Type B pancreatic cell (in vitro differentiated cells): ENCODE measurements at regions not wholly inside any gene's neighbourhood (a gene's known extent, or its start where the extent isn't known, plus 50 kb on each side); places are given as distances from the start of the nearest gene placed in this dataset.
"Not testable (repeated sequence)": the region's sequence is repeated elsewhere in the genome, so short reads cannot be mapped to it uniquely, and the experiment has no call there.

Source experiments
- DNase-seq: peaks from one replicate; pipeline ENCODE4 v3.0.0; 2021; ENCODE audit warnings: mixed read lengths; ENCODE audit not compliant: unreplicated experiment; ENCODE audit errors: extremely low spot score
- H3K27ac Mint-ChIP-seq: 2 replicates; pipeline ENCODE4 v1.8.0; 2021; ENCODE audit warnings: mild to moderate bottlenecking, mixed read lengths
- H3K27me3 Mint-ChIP-seq: 2 replicates; pipeline ENCODE4 v1.8.0; 2021; ENCODE audit warnings: mixed read lengths
- H3K36me3 Mint-ChIP-seq: 2 replicates; pipeline ENCODE4 v1.8.0; 2021; ENCODE audit warnings: mixed read lengths
- H3K4me1 Mint-ChIP-seq: one replicate; pipeline ENCODE4 v1.8.0; 2021; ENCODE audit warnings: mixed read lengths; ENCODE audit not compliant: unreplicated experiment
- H3K4me3 Mint-ChIP-seq: 2 replicates; pipeline ENCODE4 v1.8.0; 2021; ENCODE audit warnings: mild to moderate bottlenecking, mixed read lengths
- H3K9me3 Mint-ChIP-seq: 2 replicates; pipeline ENCODE4 v1.8.0; 2021; ENCODE audit warnings: mixed read lengths
- CTCF ChIP-seq: fragments of 200-600 bp; sonication (generic); conservative IDR thresholded peaks from 2 replicates; pipeline ENCODE4 v1.5.0; 2021; ENCODE audit warnings: antibody characterized with exemption, mild to moderate bottlenecking

GRCh38 chr16:9160551-9160911, 69.1 kb downstream of the HAPSTR1 start:
- no peak overlapping the region for H3K27ac Mint-ChIP-seq
- no peak for TF ChIP-seq CTCF
- no peak overlapping the region for H3K4me3 Mint-ChIP-seq
- peaks cover 8% of the 10 kb centered on the region for H3K4me1 Mint-ChIP-seq
- peaks cover 4% of the 10 kb centered on the region for H3K36me3 Mint-ChIP-seq
- no peaks in the 10 kb centered on the region for H3K9me3 Mint-ChIP-seq
- H3K27me3 Mint-ChIP-seq, result peaks cover 16% of the 10 kb centered on the region
- DNase-seq, result no peak

- no peak for DNase-seq
- TF ChIP-seq CTCF, result no peak
- Mint-ChIP-seq H3K36me3 (peaks cover 4% of the 10 kb centered on the region), H3K4me1 (no peaks in the 10 kb centered on the region), H3K9me3 (no peaks in the 10 kb centered on the region), H3K27ac (no peak overlapping the region), H3K27me3 (peaks cover 4% of the 10 kb centered on the region), H3K4me3 (no peak overlapping the region)
Measured at GRCh38 chr16:9165681-9166080, 74.2 kb downstream of the HAPSTR1 start.

GRCh38 chr16:9166326-9166993, 75.0 kb downstream of the HAPSTR1 start:
- not testable (repeated sequence) for H3K27ac Mint-ChIP-seq, H3K4me1 Mint-ChIP-seq, H3K9me3 Mint-ChIP-seq, H3K27me3 Mint-ChIP-seq, H3K36me3 Mint-ChIP-seq, DNase-seq, H3K4me3 Mint-ChIP-seq

- H3K4me1 Mint-ChIP-seq, result no peaks in the 10 kb centered on the region
- no peak overlapping the region for H3K4me3 Mint-ChIP-seq
- H3K27ac Mint-ChIP-seq, result no peak overlapping the region
- no peak for TF ChIP-seq CTCF
- DNase-seq, result no peak
- H3K27me3 Mint-ChIP-seq, result peaks cover 7% of the 10 kb centered on the region
- peaks cover 4% of the 10 kb centered on the region for H3K36me3 Mint-ChIP-seq
- no peaks in the 10 kb centered on the region for H3K9me3 Mint-ChIP-seq
Measured at GRCh38 chr16:9169094-9169493, 77.7 kb downstream of the HAPSTR1 start.

GRCh38 chr16:9170470-9170869, 79.0 kb downstream of the HAPSTR1 start:
- H3K36me3 Mint-ChIP-seq, result no peaks in the 10 kb centered on the region
- H3K27me3 Mint-ChIP-seq, result peaks cover 9% of the 10 kb centered on the region
- no peak overlapping the region for H3K4me3 Mint-ChIP-seq
- TF ChIP-seq CTCF, result no peak
- no peak overlapping the region for H3K27ac Mint-ChIP-seq
- no peaks in the 10 kb centered on the region for H3K4me1 Mint-ChIP-seq
- DNase-seq, result no peak
- no peaks in the 10 kb centered on the region for H3K9me3 Mint-ChIP-seq

GRCh38 chr16:9176547-9177418, 85.3 kb downstream of the HAPSTR1 start:
- Mint-ChIP-seq H3K27me3 (peaks cover 18% of the 10 kb centered on the region), H3K4me1 (no peaks in the 10 kb centered on the region), H3K27ac (no peak overlapping the region), H3K9me3 (no peaks in the 10 kb centered on the region), H3K4me3 (no peak overlapping the region), H3K36me3 (no peaks in the 10 kb centered on the region)
- TF ChIP-seq CTCF, result no peak
- DNase-seq, result no peak
